IPS-NIHi7 (cell line): ENCODE measurements at regions not wholly inside any gene's neighbourhood (a gene's known extent, or its start where the extent isn't known, plus 50 kb on each side); places are given as distances from the start of the nearest gene placed in this dataset.
"Not testable (repeated sequence)": the region's sequence is repeated elsewhere in the genome, so short reads cannot be mapped to it uniquely, and the experiment has no call there.

Experiments
- DNase-seq: peaks from one replicate; pipeline ENCODE4 v3.0.0; 2012; ENCODE audit warnings: mixed read lengths; ENCODE audit errors: extremely low spot score

GRCh38 chr1:116185161-116185701 is 74.0 kb downstream of the MAB21L3 start:
- DNase-seq, result no peak

DNA sequence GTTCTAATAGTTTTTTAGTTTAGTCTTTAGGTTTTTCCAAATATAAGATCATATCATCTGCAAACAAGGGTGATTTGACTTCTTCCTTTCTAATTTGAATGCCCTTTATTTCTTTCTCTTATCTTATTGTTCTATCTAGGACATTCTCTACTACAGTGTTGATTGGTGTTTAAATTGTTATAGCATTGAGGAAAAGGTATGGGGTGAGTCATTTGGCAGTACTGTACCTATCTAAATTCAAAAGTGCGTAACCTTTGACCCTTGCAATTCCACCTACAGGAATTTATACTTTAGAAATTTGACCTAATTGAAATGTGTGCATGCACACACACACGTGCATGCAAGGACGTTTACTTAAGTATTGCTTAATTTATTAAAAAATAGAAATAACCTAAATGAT is 78.3 kb downstream of the MAB21L3 start:
- DNase-seq, result no peak

DNA sequence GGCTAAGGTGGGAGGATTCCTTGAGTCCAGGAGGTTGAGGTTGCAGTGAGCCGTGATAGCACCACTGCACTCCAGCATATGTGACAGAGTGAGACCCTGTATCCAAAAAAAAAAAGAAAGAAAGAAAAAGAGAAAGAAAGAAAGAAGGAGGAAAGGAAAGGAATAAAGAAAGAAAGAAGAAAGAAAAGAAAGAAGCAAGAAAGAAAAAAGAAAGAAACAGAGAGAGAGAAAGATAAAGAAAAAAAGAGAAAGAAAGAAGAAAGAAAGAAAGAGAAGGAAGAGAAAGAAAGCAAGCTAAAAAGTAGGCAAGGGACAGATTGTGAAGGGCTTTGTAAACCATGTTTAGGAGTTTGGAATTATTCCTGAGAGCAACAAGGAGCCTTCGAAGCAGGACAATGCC is 80.1 kb downstream of the MAB21L3 start:
- DNase-seq, result no peak

GRCh38 chr1:116193768-116194167 is 82.6 kb downstream of the MAB21L3 start:
- no peak for DNase-seq

- DNase-seq, result no peak
These were observed 83.4 kb downstream of the MAB21L3 start for GRCh38 chr1:116194568-116194967.

GRCh38 chr1:116195077-116195868 is 84.1 kb downstream of the MAB21L3 start:
- DNase-seq, result no peak

GRCh38 chr1:116200343-116200742 is 89.1 kb downstream of the MAB21L3 start:
- DNase-seq, result not testable (repeated sequence)

- DNase-seq, result no peak
These were observed 90.7 kb downstream of the MAB21L3 start for GRCh38 chr1:116201911-116202310.

GRCh38 chr1:116203181-116203723 is 92.1 kb downstream of the MAB21L3 start:
- DNase-seq, result no peak

- no peak for DNase-seq
These were observed 92.7 kb downstream of the MAB21L3 start for GRCh38 chr1:116203920-116204319.

GRCh38 chr1:116205941-116206679 is 94.9 kb downstream of the MAB21L3 start:
- DNase-seq, result no peak

GRCh38 chr1:116207126-116207735 is 96.0 kb downstream of the MAB21L3 start:
- no peak for DNase-seq

GRCh38 chr1:116208136-116208535 is 96.9 kb downstream of the MAB21L3 start:
- no peak for DNase-seq

DNA sequence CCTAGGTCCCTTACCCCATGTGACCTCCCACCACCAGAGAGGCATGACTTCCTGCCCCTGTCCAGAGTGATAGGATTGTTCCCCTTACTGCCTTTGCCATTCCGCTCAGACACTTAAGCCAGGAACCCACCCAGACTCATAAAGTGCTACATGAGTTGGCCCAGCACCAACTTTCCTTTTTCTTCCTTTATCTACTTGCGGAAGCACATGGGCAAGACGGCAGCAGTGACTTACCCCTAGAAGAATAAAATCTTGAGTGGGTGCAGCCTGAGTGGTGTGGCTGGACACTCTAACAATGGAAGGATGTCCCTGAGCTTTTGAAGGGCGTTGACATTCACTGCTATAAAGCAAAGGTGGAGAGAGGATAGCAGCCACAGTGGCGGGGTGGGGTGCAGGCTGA is 100.1 kb downstream of the MAB21L3 start:
- DNase-seq, result no peak

GRCh38 chr1:116218922-116219321 is 107.7 kb downstream of the MAB21L3 start:
- no peak for DNase-seq

DNA sequence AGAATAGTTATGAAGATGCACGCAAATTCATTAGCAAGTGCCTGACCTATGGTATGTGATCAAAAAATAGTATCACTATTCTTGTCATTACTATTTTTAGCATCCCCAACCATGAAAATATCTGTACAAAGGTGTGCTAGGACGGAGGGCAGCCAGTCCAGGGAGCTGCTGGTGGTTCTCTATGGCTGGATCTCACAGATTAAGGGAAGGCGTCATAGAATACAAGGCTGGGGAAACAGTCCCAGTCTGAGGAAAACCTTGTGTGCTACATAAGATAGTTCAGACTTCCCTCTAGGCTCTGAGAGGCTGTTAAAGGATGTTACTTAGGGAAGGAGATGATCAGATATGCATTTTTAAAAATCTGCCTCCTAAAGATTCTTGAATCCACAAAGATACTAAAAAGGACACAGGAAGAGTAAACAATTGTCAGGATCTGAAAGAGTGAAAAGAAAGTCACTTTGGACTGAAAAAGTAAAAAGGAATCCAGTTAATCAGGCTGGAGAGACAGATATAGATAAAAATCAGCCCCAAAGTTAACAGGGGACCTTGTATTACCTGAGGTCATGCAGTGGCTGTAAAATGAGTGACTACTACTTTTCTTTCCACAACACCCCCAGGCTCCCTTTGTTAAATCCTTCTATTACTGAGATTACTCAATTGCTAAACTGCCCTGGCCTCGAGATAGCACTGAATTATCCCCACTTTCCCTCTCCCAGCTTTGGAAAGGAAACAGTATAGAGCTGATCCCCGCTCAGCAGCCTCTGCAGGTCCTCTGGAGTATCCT is 108.6 kb downstream of the MAB21L3 start:
- DNase-seq, result no peak

GRCh38 chr1:116224111-116224510 is 112.9 kb downstream of the MAB21L3 start:
- no peak for DNase-seq

DNA sequence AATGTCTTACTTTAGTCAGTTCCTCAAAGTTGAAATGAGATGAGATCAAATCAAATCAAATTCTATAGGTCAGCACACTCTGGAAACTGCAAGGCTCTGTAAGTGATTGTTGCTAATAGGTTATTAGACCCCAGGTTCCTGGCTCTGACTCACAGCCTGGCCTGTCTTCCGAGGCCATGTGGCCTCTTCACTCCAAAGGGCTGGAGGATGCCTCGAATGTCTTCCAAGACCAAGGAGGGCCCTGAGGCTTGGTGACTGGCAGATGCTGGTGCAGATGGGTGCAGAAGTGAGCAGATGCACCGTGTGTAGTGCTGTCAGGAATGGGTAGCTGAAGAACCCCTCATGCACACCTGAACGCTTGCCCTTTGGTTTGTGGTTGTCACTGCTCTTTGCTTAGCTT is 113.4 kb downstream of the MAB21L3 start:
- no peak for DNase-seq

- DNase-seq, result no peak
These were observed 114.8 kb downstream of the MAB21L3 start for GRCh38 chr1:116226017-116226416.

DNA sequence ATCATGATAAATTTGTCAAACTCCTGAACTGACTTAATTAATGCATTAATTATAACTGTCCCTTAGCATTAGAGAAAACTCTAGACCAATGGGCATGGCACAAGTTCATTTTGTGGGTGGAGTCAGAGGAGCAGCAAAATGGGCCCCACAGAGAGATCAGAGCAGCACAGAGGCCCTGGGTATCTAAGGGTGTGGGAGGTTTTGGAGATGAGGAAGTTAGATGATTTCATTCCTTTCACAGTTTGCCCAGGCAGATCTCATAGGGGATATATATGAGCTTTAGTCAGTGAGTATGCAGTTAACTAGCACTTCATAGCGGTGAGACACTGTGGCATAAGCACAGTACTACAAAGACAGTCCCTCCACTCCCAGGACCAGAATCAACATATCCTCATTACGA is 117.3 kb downstream of the MAB21L3 start:
- DNase-seq, result no peak

DNA sequence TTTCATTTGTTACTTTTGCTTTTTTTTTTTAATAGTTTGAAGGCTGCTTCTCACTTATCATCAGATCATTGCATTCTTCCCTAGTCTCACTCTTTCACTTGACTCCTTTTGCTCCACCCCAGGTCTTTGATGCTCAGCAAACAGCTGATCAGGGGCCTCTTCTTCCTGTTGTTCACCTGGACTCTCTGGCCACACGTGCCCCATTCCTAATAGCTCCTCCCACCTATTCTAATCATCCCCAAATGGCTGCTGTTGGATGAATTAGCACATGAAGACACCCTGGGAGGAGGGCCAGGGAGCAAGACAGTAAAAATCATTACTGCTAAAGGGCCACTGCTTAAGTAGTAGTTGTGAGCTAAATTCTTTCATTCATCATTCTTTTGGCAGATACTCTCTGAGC is 119.5 kb downstream of the MAB21L3 start:
- DNase-seq, result peak; percentile 32
